AML-193 (cell line): ENCODE measurements at regions not wholly inside any gene's neighbourhood (a gene's known extent, or its start where the extent isn't known, plus 50 kb on each side); places are given as distances from the start of the nearest gene placed in this dataset.
"Not testable (repeated sequence)": the region's sequence is repeated elsewhere in the genome, so short reads cannot be mapped to it uniquely, and the experiment has no call there.

Experiments used
- DNase-seq, 2 experiments: peaks; one replicate each; lab custom pipeline; 2025; lab: John Stamatoyannopoulos, UW

DNA sequence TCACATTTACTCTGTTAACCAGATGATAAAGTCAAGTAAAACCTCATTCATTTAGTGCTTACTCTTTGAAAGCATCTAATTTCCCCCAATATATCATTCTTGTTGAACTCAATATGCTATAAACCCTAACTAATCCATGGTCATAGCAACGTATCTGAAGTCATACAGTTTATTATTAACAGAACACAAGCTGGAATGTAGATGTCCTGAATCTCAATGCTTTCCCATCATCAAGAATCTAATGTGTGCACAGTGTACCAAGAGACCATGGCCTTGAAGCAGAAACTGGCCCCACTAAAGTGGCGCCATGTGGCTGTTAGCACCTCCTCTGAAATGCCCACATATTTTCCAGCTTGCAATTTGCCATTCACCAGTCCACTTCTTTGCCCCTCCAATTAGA lies 245.8 kb downstream of the SOX9 start:
- DNase-seq: no peak

DNA sequence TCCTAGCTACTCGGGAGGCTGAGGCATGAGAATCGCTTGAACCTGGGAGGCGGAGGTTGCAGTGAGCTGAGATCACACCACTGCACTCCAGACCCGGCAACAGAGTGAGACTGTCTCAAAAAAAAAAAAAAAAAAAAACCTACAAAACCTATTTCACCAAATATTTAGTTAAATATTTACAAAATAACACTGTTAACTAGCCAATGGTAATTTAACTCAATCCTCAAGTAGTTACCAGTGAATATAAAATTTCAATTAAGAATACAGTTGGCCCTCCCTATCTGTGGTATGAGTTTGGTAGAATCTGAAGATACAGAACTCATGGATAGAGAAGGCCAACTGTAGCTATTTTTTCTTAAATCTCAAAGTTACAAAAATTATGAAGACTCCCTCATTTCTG lies 247.4 kb downstream of the SOX9 start:
- DNase-seq: no peak

DNA sequence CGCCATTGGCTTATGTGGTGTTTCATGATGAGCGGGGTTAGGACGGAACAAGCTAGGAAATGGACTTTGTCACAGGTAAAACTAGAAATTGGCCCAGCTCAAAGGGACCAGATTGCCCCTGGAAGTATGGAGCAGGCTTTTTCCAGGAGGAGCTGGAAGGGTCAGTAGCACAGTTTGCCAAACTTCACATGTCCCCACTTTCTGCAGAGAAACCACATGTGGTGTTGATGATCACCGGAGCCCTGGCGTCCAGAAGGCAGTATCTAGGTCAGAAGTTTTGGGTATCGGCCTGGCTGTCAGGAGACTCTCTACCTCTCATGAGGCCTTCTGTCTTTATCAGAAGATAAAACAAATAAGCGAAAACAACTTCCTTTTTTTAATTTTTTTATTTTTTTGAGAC lies 248.5 kb downstream of the SOX9 start:
- DNase-seq: no peak

DNA sequence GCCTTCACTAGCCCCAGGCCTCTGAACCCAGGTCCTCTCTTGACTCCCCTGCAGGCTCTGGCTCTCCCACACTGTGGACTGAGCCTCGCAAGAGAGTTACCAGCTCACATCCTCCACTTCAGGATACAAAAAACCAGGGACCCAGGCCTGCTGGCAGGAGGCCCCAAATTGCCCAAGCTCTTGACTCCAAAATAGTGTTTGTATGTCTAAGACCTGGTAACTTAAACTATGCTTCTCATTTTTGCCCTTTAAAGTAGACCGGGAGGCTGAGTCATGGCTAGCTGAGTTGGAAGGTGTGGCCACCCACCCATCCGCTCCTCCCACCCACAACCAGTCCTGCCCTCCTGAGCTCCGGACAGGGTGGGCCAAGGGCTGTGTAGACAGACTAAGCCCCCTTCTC lies 250.0 kb downstream of the SOX9 start:
- no peak for DNase-seq

DNA sequence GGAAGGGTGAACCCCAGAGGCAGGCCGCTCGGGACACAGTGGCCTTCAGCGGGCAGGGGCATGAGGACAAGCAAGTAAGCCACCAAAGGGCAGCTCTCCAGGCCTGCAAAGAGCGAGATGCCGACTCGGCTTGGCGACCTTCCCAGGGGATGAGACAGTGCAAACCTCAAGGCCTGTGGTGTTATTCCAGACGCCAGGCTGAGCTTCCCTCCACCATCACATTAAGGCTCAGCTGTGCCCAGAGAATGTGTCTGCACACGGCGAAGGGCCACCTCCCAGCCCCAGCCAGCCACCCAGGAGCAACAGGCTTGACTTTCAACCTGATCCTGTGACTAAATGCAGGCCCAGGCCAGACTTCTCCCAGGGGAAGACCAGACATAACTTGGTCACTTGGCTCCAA lies 251.4 kb downstream of the SOX9 start:
- no peak for DNase-seq

DNA sequence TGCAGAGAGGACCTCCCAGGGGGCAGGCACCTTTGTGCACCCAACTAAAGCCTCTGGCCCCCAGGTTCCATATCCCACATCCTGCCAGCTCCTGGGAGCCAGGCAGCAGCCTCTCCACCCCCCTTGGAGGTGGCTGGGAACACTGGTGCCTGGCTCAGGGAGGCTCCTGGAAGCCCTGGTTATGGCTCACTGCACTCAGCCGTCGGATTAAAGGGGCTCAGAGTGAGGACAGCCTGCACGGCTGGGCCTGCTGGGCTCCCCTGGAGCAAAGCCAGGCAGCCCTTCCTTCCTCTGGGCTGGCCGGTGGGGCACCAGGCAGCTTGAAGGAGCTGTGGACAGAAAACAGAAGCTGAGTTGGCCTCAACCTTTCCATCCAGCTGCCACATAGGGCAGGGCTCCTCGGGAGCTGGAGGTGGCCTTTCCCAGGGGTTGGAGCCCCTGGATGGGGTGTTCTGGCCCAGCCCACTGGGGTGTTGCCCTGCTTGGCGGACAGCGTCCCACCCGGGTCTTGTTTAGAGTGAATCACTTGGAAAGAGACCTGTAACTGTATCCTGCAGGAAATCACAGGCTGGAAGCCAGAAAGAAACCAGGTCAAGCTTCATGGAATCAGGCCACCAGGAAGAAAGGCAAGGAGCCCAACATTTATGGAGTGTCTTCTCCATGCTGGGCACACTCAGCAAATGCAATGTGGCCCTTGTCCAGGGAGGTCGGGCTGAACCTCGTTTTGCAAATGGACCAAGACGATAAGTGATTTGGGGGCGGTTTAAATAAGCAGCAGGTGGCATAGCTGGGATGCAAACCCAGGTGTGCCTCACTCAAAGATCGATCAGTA lies 253.3 kb downstream of the SOX9 start:
- no peak for DNase-seq

DNA sequence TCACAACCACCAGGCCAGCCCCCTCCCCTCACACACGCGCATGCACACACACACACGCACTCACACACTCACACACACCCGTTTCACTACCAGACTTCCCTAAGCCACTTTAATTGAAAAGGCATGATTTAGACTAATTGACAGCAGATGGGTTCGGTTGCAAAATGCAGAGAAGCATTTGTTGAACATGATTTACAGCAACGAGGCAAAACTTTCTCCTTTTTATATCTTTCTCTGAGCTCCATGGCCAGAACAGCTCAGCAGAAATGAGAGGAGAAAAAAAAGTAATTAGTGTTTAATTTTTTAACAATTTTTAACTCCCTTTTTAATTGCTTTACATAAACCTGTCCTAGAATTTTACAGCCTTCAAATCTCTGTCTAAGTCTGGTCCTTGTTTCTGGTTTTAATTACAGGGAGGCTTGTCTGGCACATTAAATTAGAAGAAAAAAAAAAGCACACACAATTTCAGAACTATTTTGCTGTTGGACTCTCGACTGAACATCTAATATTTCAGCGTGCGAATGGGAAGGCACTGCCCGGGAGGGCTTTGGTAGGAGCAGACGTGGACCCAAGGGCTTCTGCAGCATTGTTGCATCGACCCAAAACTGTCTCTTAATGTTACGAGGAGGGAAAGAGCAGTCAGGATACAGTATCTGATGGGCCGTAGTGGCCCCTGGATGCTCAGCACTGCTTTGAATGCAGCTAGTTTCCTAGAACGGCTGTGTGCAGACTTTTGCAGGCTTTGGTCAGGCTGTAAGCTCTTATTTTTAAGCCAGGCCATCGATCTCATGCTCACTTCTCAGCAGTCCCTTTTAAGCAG lies 255.9 kb downstream of the SOX9 start:
- no peak for DNase-seq

DNA sequence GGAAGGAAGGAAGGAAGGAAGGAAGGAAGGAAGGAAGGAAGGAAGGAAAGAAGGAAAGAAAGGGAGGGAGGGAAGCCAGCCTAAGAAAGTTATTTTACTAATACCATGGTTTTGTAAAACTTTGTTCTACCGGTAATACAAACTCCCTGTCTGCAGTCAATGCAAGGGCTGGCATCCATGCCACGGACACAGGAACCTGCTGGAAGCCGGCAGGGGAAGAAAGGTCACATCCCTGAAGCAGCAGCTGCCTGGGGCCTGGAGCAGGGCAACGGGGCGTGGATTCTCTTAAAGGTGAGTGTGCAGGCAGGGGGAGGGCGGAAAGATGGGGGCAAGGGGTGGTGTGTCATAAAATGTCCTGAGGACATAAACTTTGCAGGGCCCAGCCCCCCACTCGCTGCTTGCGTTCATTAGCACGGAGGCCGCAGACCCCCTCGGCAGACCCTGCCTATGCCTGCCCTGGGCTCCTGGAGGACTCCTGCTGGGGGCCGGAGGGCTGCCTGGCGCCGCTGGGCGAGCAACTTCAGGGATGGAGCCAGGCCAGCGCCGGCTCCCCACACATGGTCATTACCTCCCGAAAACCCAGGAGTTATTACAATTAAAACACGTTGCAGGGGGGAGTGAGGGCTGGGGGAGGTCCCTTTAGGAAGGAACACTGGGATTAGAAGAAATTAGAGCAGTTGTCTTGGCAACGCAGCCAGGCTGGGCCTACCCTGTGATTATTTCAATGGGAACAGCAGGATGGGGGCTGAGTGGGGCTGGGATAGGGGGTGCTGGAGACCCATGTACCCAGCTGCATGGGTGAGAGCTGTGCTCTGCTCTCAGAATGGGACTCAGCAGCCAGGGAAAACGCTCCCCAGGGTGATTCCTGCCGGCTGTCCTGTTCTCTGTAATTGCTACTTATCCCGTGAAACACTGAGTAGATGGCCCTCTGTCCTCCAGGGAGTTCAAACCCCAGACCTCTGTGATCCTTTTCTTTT lies 257.9 kb downstream of the SOX9 start:
- no peak for DNase-seq

DNA sequence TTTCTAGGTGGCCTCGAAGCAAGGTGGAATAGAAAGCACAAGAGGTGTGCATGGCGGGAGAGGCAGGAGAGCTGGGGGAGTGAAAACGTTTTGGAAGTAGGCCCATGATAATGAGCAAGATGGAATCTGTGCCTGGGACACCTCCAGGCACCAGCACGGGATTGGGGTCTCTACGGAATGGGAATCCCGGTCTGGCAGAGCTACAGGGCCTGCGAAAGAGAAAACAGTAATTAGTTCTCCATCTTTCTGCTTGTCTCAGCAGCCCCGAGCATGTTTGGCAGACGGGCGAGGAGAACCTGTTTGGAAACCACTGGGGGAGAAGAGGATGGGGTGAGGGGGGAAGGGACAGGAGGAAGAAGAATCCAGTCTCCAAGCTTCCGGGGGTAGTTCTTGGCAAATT lies 258.7 kb downstream of the SOX9 start:
- no peak for DNase-seq

DNA sequence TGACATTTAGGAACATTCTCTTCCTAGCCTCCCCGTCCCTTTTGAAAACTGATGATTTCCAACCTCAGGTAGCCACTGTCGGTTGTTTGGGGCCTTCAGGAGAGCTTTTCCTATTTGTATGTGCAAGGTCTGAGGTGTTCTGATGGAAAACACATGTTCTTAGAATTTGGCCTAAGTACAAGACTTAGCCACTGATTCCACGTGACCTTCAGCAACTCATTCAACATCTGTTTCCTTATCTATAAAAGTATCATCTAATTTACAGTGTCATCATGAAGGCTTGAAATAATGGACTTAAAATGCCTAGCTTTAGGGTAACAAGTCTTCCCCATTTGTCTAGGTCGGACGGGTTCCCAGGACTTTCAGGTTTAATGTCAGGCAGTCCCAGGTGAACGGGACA lies 259.3 kb downstream of the SOX9 start:
- DNase-seq: no peak

DNA sequence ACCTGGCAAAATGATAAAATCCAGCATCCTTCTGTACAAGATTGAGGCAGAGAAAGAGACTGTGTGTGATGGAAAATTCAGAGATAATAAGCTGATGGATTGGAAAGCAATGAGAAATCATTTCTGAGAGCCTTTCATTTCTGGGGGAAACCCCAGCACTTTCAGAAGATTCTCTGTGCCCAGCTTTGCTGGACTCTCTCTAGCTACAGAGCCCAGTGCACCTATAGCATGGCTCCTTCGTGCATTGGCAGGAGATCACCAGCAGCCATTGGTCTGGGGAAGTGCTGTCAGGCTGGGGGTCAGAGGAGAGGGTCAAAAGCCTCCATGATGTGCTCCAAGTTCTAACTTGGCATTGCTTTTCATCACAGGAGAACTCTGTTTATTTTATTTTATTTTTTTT lies 259.9 kb downstream of the SOX9 start:
- no peak for DNase-seq

DNA sequence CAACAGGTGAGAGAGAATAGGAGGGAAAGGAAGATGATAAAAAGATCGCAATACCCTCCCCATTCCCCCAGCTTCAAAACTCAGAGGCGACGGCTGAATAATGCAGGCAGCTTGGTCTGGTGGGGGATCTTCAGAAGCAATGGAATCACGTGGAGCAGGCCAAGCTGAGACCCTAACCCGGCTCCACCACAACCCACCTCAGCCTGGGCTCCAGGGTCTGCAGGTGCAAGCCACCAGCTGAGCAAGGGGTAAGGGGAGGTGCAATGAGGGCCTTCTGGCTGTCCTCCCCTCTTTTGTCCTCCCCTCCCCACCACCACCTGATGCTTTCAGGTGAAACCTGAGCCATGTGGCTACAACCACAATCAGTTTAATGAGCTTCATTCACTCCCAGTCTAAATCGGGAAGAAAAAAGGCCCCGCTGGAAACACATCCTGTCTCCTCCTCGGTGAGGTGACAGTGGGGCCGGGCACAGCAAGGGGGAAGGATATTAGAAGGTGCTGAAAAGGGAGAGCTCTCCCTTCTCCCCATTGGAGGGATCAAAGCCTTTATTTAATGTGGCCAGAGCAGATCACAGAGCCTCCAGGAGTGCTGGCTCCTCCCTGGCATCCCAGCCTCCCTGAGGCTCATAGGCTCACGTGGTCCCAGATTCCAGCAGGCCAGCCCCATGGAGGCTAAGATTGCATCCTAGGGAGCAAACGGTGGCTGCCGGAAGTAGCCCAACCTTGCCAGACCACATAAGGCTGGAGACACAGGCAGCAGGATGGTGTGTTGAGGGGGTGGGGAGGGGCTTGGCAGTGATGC lies 261.0 kb downstream of the SOX9 start:
- no peak for DNase-seq

DNA sequence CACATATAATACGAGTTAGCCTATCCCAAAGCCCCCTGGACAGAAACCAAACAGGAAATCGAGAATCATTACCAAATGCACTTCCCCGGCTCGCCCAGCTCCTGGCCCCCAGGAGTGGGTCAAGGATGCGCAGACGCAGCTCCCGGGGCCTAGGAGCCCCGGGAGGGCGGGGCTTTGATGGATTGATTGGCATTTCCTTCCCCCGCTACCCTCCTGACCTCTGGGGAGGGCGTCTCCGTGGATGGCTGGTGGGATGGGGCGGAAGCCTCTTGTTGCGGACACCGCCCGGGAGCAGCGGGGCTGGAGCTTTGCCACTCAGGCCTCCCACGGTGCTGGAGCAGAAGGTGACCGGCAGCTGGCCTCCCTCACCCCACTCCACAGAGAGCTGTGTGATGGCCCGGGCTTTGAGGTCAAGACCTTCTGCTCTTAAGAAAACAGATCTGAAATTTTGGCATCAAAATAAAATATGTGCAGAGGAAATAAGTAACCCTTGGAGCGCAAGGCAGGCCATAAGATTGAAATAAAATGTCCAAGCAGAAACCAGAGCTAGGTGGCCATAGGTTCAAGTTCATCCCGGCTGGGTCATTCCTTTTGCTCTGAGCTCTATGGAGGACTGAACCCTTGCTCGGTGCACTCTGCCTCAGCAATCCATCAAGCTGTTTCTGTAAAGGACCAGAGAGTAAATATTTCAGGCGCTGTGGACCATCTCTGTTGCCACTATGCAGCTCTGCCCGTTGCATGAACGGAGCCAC lies 262.3 kb downstream of the SOX9 start:
- DNase-seq: no peak

DNA sequence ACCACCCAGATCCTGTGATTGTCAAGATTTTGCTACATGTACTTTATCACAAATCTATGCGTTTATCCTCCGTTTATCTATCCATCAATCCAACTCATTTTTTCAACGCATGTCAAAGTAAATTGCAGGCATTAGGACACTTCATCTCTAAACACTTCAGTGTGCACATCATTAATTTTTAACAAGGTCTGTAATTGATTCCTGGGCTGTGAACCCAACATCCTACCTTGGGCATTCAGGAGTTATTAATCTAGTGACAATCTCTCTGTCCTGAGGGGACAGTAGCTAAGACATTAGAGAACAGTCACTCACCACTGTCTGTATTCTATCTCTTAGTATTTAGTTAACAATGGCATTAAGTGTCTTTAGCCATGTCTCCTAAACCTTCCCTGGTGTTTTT lies 264.7 kb downstream of the SOX9 start:
- DNase-seq: no peak

DNA sequence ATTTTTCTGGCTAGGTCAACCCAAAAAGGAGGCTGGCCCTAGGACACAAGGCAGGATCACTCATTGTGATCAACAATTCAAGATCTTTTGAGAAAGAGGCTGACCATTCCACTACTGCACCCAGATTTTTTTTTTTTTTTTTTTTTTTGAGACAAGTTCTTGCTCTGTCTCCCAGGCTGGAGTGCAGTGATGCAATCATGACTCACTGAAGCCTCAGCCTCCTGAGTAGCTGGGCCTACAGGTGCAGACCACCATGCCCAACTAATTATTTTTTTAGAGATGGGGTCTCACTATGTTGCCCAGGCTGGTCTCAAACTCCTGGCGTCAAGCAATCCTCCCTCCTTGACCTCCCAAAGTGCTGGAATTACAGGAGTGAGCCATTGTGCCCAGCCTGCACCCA lies 265.4 kb downstream of the SOX9 start:
- not testable (repeated sequence) for DNase-seq

DNA sequence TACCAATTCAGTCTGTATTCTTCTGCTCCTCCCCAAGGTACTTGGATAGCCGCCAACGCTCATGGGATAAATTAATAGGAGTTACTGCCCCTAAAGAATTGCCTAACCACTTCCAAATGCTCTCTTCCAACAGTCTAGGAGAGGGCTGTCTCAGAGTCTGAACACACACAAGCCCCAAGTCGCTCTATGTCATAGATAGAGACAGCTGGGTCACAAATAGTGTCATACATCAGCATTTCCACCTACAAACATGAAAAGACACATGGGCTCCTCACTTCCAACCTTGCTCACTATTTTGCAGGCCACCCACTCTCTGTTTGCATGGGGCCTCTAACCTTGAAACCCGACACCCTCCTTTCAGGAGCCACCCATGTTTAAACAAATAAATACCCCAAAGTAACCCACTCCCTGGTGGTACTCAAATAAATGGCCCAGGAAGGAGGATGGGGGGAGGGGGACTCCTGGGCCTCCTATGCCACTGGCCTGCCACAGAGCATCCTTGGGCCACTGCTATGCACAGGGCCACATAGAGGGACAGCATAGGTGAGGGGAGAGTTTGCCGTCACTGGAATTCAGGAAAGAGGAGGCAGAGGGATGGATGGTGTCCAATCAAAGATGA lies 265.9 kb downstream of the SOX9 start:
- no peak for DNase-seq

DNA sequence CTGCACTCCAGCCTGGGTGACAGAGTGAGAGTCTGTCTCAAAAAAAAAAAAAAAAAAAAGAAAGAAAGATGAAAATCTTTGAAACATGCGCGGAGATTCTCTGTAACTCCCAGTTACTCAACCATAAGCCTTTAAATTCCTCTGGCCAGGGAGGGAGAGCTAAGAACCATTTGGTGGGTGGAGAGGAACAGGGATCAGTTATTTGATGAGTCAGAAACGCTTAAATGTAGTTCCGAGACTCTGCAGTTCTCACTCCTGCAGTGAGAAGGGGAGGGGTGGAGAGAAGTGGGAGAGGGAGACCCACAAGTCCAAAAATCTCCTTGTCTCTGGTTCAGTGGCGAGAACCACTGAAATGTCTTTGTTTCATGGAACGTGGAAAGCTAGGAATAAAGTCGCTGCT lies 266.7 kb downstream of the SOX9 start:
- DNase-seq: no peak

DNA sequence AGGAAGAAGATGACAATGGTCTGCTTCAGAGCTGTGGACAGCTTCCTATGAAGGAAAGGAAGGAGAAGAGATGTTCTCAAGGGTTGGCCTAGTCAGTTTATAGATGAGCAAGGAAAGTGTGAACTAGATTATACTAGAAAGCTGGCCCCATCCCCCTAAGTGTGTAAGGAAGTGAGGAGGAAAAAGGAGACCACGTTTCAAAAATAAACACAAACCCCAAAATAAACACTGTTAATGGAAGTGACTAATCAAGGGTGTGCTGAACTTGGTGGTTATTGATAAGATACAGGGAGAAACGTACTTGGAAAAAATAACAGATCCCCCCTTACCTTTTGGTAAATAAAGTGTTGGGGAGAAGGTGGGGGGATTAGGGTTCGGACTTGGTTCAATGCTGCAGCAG lies 267.1 kb downstream of the SOX9 start:
- DNase-seq: no peak

DNA sequence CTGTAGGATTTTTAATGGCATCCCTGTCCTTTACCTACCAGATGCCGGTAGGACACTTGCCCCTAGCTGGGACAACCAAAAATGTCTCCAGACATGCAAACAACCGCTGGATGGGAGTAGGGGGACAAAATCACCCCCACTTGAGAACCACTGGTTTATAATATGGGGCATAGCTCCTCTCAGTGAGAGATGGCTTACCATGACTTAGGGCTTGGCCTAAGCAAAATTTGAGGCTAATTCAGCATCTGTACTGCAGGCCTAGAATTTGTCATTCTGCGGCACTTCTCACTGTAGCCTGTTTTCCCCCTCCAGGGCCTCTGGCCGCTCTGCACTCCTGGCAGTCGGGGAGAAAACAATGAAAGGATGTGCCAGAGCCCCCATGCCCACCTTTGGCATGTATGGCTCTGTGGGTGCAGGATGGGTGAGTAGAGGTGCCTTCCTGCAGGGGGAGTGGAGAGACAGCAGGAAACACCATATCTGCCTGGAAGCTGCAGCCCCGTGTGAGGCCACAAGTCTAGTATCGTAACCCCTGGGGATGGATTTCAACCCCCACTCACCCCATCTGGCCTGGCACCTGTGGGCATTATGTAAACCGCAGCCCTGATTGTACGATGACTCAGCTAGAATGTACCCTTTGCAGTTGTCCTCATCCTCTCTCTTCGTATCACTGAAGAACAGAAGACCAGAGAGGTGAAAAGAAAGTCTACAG lies 268.1 kb downstream of the SOX9 start:
- no peak for DNase-seq
